Fibroblast of peridontal ligament (primary cell): ENCODE measurements at regions not wholly inside any gene's neighbourhood (a gene's known extent, or its start where the extent isn't known, plus 50 kb on each side); places are given as distances from the start of the nearest gene placed in this dataset.

Experiments used
- DNase-seq: peaks from one replicate; pipeline ENCODE4 v3.0.0-alpha.2; 2010; ENCODE audit errors: extremely low read depth

DNA sequence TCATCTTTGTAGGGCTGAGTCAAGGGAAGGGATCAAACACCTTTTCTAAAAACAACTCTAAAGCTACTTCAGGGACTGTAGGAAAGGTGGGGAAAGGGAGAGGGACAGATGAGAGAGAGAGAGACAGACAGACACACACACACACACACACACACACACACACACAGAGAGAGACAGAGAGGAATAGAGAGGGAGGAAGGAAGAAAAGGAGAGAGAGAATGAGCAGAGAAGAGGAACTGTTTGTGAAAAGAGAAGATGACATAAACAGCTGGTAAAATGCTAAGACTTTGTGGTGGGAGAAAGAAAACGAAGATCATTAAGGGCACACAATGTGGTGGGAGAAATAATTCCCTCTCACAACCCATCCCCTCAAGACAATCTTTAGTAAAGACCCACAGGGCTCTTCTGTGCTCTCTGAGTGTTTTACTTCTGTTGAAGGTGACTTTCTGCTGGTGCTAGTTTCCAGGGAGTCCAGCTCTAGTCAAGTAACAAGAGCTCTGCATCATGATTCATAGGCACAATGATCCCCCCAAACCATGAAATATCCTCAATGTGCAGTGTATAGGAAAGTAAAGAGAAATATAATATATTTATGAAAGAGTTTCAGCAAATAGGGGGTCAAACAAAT lies 77.2 kb upstream of the STK17B start:
- DNase-seq = peak; percentile 68

DNA sequence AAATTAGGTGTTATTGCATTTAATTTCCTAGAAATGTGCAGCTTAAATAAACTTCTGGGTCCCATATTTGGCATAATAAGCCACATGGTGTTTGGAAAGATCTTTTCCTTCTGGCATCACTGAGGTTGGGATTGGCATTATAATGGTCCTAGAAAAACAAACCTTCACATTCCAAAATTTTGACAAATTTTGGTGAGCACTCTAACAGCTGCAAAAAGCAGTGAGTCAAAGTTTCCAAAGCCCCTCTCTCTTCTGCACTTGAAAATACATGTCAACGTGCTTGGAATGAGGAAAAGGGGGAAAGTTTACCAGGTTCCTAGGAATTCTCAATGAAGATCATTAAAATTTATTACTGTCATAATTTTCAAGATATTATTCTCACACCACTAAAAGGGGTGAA lies 77.8 kb upstream of the STK17B start:
- peak; percentile 97 for DNase-seq

- peak; percentile 70 for DNase-seq
Measured at GRCh38 chr2:196249860-196250259, 78.5 kb upstream of the STK17B start.

DNA sequence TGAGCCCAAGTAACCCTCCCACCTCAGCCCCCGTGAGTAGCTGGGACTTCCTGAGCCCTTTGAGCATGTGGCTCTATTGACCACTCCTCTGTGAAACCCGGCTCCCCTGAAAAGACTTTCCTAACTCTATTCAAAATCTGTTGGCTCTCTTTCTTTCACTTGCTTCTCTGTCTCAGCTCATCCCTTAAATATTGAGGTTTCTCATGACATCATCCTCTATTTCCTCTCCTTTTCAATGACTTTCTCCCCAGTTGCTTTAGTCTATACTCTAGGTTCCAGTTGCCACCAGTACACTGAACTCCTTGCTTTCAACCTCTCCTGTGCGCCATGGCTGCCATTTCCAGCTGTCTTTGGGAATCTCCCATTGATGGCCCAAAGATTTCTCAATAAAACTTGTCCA lies 79.8 kb upstream of the STK17B start:
- no peak for DNase-seq

GRCh38 chr2:196252408-196253115 lies 81.2 kb upstream of the STK17B start:
- peak; percentile 69 for DNase-seq

GRCh38 chr2:196253116-196253480 lies 81.7 kb upstream of the STK17B start:
- DNase-seq = no peak

- DNase-seq = no peak
Measured at GRCh38 chr2:196256585-196256984, 85.2 kb upstream of the STK17B start.

- peak; percentile 42 for DNase-seq
Measured at GRCh38 chr2:196257086-196257485, 85.7 kb upstream of the STK17B start.

DNA sequence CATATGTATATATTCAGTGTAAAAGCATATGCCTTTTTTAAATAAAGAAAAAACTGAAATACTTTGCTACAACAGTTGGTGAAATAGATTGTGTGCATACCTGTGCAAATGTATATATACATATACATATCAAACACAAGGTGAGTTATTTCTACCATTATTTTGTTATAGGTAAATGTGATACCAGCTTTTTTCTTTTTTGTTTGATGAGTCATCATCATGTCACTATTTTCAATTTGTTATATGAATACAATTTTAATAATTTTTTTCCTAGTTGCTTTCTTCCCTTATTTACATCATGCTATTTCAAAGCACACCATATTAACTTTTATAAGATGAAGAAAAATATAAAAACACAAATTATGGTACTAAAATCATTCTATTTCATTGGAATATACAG lies 87.0 kb upstream of the STK17B start:
- no peak for DNase-seq

- DNase-seq = peak; percentile 57
Measured at GRCh38 chr2:196259507-196260481, 88.4 kb upstream of the STK17B start.

GRCh38 chr2:196260546-196260945 lies 89.2 kb upstream of the STK17B start:
- no peak for DNase-seq

GRCh38 chr2:196262606-196263005 lies 91.2 kb upstream of the STK17B start:
- no peak for DNase-seq

DNA sequence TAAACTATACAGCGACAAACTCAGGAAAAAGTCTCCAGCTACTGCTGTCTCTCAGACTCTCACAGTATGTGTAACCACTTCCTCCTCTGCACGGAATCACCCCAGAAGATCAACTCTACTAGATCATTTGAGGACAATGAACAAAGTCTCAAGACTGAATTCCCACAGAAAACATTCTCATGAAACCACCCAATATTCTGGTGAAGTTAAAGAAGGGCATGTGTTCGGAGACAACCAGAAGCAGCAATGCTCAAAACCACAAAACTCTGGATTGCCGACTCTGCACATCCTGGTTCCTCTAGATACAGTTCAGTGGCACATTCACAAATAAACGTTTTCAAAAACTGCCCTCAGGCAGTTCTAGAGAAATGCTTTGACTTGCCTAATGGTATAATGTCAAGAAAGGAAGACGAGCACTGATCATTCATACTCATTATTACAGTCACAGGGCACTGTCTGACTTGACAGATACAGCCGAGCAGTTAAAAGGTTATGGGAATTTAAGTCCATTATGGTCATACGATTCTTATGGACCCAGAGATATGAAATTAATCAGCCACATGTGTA lies 91.9 kb upstream of the STK17B start:
- peak; percentile 94 for DNase-seq

- no peak for DNase-seq
Measured at GRCh38 chr2:196266351-196266750, 95.0 kb upstream of the STK17B start.

DNA sequence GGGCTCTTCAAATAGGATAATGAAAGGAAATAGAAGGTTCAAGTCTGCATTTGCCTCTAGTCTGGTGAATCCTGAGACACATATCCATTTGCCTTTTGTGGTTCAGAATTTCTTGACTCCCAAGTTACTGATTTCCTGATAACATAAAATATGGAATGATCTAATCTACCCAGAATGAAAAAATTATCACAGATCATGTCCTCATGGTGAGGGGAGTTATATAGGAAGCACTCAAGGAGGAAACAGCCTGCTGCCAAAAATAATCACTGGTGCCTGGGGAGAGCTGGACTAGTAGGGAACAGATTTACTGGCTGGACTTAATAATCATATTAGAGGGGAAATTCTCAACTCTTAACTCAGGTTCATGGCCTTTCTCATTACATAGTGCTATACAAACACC lies 95.5 kb upstream of the STK17B start:
- DNase-seq = no peak

- peak; percentile 60 for DNase-seq
Measured at GRCh38 chr2:196268025-196268424, 96.6 kb upstream of the STK17B start.

- DNase-seq = peak; percentile 97
Measured at GRCh38 chr2:196268538-196269338, 97.4 kb upstream of the STK17B start.

DNA sequence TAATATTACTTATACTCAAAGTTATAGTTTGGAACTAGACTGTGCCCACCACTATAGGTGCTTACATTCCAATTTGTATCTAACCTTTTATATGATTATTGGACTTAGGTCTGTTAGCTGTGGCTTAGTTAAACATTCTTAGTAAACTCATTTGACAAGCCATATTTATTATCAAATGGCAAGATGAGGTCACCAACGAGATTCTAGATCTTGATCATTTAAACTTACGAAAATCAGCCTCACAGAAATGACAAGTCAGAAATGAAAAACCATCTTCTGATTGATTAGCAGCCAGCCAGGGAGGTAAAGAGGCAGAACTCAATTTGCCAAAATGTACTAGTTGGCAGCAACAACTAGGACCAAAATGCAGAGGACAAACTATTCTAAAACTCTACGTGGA lies 100.4 kb upstream of the STK17B start:
- DNase-seq = no peak

- DNase-seq = peak; percentile 88
Measured at GRCh38 chr2:196274387-196274809, 103.0 kb upstream of the STK17B start.

DNA sequence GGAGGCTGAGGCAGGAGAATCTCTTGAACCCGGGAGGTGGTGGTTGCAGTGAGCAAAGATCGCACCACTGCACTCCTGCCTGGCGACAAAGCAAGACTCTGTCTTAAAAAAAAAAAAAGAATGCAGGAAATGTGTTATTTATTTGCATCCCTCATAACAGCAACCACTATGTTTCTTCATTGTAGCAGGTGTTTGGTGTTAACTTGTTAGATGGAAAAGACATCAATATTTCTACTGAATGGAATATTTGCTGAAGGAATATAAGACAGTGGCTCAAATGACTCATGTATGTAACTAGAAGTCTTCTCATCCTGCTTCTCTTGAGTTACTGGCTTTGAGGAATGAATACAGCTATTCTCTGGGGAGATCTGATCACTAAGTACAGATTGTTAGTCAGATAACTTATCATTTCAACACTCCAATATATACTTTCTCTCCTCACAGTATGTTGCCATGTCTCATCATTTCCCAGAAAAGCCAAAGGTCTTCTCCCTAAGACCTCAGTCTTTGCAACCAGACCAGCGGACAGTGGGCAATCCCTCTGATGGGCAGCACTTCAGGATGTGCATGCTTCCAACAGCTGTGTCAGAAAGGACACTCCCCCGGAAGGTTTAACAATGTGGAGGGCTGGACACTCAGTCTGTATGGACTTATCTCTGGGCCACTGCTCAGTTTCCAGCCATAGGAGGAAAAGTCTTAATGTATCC lies 104.4 kb upstream of the STK17B start:
- DNase-seq = peak; percentile 90

DNA sequence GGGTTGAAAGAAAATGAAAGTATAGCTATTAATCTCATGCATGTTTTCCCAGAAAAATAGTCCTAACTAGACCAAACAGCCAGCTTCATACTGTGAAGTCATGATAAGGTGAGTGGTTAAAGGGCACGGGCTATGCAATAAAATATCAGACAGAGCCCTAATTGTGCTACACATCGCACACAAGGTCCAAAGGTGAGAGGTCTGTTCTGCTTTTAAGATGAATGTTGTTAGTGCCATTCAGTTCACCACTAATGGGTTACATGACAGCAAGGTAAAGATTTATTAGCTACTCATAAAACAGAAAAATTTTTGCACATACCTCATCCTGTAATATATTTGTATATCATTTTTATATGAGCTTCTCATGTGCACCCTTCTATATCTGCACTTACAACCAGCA lies 105.0 kb upstream of the STK17B start:
- no peak for DNase-seq
